ENCODE measurements at regions not wholly inside any gene's neighbourhood (a gene's known extent, or its start where the extent isn't known, plus 50 kb on each side); places are given as distances from the start of the nearest gene placed in this dataset.

DNA sequence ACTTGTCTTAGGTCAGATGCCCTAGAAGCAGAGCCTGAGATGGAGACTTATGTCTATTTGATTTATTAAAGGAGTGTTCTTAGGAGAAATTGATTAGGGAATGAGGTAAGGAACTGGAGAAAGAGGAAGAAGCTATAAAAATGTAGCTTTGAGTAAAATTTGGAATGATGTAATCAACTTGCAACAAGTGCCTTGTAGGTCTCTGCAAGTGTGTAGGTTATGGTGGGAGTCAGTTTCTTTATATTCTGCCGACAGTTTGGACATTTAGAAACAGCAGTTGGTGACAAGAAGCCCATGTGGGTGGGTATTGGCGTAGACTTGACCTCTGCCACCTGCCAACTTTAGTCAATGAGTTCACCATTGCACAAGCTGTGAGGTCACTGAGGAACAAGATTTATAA lies 986.5 kb downstream of the CDH18 start:
- CTCF ChIA-PET, result no interaction called here
- TF ChIP-seq, protein P1, sequence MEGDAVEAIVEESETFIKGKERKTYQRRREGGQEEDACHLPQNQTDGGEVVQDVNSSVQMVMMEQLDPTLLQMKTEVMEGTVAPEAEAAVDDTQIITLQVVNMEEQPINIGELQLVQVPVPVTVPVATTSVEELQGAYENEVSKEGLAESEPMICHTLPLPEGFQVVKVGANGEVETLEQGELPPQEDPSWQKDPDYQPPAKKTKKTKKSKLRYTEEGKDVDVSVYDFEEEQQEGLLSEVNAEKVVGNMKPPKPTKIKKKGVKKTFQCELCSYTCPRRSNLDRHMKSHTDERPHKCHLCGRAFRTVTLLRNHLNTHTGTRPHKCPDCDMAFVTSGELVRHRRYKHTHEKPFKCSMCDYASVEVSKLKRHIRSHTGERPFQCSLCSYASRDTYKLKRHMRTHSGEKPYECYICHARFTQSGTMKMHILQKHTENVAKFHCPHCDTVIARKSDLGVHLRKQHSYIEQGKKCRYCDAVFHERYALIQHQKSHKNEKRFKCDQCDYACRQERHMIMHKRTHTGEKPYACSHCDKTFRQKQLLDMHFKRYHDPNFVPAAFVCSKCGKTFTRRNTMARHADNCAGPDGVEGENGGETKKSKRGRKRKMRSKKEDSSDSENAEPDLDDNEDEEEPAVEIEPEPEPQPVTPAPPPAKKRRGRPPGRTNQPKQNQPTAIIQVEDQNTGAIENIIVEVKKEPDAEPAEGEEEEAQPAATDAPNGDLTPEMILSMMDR (IDR thresholded peaks at IDR 0.05; ENCODE audit: unreplicated experiment), result no peak
- H3K4me1 Mint-ChIP-seq (ENCODE audit: low read depth, unreplicated experiment), result no peaks in the 10 kb centered on the region
- H3K36me3 Mint-ChIP-seq (ENCODE audit: insufficient read depth, unreplicated experiment), result no peaks in the 10 kb centered on the region
- H3K4me3 Mint-ChIP-seq (ENCODE audit: low read depth, unreplicated experiment), result no peak overlapping the region
- no peaks in the 10 kb centered on the region for H3K27me3 Mint-ChIP-seq (ENCODE audit: unreplicated experiment)
- H3K27ac Mint-ChIP-seq (ENCODE audit: unreplicated experiment), result no peak overlapping the region
- DNase-seq, result no peak
- H3K9me3 Mint-ChIP-seq (ENCODE audit: low read depth, unreplicated experiment), result peaks cover 8% of the 10 kb centered on the region
- intact Hi-C loops (cut with micrococcal nuclease; ENCODE audit: unreplicated experiment), result no loop called here
- BruUV-seq (replicated peaks), result no TSS peak

DNA sequence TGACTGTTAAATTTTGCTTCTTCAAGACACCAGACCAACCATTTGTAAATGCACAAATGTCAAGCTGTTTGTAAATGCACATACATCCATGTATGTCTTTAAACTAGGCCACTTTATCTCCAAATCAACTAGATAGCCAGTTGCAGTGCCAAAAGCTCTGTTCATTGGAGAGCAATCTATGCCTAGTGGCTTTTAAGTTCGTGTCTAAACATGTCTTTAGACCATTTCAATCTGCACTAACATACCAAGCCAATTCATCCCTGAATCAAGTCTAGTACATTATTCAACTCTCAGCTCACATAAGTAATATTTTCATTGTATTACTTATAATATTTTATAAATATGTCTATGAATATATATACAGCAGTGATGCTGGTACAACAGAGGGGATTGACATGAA lies 985.9 kb downstream of the CDH18 start:
- H3K27me3 Mint-ChIP-seq (ENCODE audit: unreplicated experiment), result no peaks in the 10 kb centered on the region
- no peak for DNase-seq
- CTCF ChIA-PET, result no interaction called here
- peaks cover 8% of the 10 kb centered on the region for H3K9me3 Mint-ChIP-seq (ENCODE audit: low read depth, unreplicated experiment)
- TF ChIP-seq, protein P1 (IDR thresholded peaks at IDR 0.05; ENCODE audit: unreplicated experiment), result no peak
- no peaks in the 10 kb centered on the region for H3K4me1 Mint-ChIP-seq (ENCODE audit: low read depth, unreplicated experiment)
- H3K4me3 Mint-ChIP-seq (ENCODE audit: low read depth, unreplicated experiment), result no peak overlapping the region
- intact Hi-C loops (cut with micrococcal nuclease; ENCODE audit: unreplicated experiment), result no loop called here
- no TSS peak for BruUV-seq (replicated peaks)
- H3K27ac Mint-ChIP-seq (ENCODE audit: unreplicated experiment), result no peak overlapping the region
- no peaks in the 10 kb centered on the region for H3K36me3 Mint-ChIP-seq (ENCODE audit: insufficient read depth, unreplicated experiment)

DNA sequence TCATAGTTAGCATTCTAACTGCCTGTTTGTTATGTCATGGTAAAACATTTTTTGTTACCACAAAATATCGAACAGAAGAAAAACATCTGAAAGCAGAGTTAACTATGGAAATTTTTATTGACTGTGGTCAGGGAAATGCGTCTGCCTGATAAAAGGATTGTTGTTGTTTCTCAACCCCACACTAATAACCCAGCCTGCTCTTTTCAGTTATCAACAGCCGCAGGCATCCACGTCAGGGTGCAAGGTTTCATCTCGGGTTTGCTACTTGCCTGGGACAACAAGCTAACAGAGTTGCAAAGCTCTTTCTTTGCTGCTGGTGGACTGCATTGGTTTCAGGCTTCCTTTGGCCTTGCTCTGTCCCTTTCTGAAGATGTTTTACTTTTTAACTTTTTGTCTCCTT lies 969.2 kb downstream of the CDH18 start:
- no peaks in the 10 kb centered on the region for H3K36me3 Mint-ChIP-seq (ENCODE audit: insufficient read depth, unreplicated experiment)
- no peak overlapping the region for H3K27ac Mint-ChIP-seq (ENCODE audit: unreplicated experiment)
- no TSS peak for BruUV-seq (replicated peaks)
- peaks cover 3% of the 10 kb centered on the region for H3K9me3 Mint-ChIP-seq (ENCODE audit: low read depth, unreplicated experiment)
- peak; percentile 53 for DNase-seq
- TF ChIP-seq, protein P1 (IDR thresholded peaks at IDR 0.05; ENCODE audit: unreplicated experiment), result no peak
- intact Hi-C loops (cut with micrococcal nuclease; ENCODE audit: unreplicated experiment), result no loop called here
- H3K27me3 Mint-ChIP-seq (ENCODE audit: unreplicated experiment), result no peaks in the 10 kb centered on the region
- CTCF ChIA-PET, result interaction anchor here (0.5 kb wide), 1 partner anchor 475 kb away, joined by 3 read pairs; no protein-coding TSS in a partner anchor
- no peaks in the 10 kb centered on the region for H3K4me1 Mint-ChIP-seq (ENCODE audit: low read depth, unreplicated experiment)
- no peak overlapping the region for H3K4me3 Mint-ChIP-seq (ENCODE audit: low read depth, unreplicated experiment)

DNA sequence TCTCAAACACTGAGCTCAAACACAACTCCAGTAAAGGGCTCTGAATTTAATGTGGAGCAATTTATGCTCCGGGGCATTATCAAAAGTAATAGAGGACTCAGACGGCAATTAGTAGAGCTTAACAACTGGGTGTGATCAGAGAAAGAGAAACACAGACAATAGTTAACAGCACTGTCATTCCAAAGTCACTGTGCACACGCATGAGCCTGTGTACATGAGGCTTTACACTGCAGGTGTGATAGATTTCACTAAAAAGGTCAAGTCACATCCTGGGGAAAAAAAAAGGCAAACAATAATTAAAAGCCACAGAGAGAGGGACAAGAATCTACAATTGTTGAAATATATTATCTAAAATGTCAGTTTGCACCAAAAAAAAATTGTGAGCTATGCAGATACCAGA lies 956.5 kb downstream of the CDH18 start:
- TF ChIP-seq, protein P1 (IDR thresholded peaks at IDR 0.05; ENCODE audit: unreplicated experiment), result no peak
- H3K27ac Mint-ChIP-seq (ENCODE audit: unreplicated experiment), result no peak overlapping the region
- H3K4me1 Mint-ChIP-seq (ENCODE audit: low read depth, unreplicated experiment), result no peaks in the 10 kb centered on the region
- no peaks in the 10 kb centered on the region for H3K36me3 Mint-ChIP-seq (ENCODE audit: insufficient read depth, unreplicated experiment)
- no peaks in the 10 kb centered on the region for H3K27me3 Mint-ChIP-seq (ENCODE audit: unreplicated experiment)
- intact Hi-C loops (cut with micrococcal nuclease; ENCODE audit: unreplicated experiment), result no loop called here
- H3K9me3 Mint-ChIP-seq (ENCODE audit: low read depth, unreplicated experiment), result peaks cover 2% of the 10 kb centered on the region
- H3K4me3 Mint-ChIP-seq (ENCODE audit: low read depth, unreplicated experiment), result no peak overlapping the region
- no peak for DNase-seq
- CTCF ChIA-PET, result no interaction called here
- no TSS peak for BruUV-seq (replicated peaks)
